ENCODE measurements at regions not wholly inside any gene's neighbourhood (a gene's known extent, or its start where the extent isn't known, plus 50 kb on each side); places are given as distances from the start of the nearest gene placed in this dataset.

- 0 out of 2 replicates have a peak, but pooled peaks cover 7% of the 10 kb centered on the region for H4K20me1 ChIP-seq (replicated peaks; ENCODE audit: control insufficient read depth, insufficient read depth, low read length)
- peaks cover 3 to 29% of the 10 kb centered on the region in 2 experiments for H3K27me3 ChIP-seq (ENCODE audit: control insufficient read depth in 2 of 2, insufficient read depth in 2 of 2, low read length in 2 of 2)
- no peak for DNase-seq (ENCODE audit: extremely low read depth in 1 of 4, low spot score in 3 of 4)
- no peaks in the 10 kb centered on the region for H3K9me1 ChIP-seq (ENCODE audit: control insufficient read depth, insufficient read depth, low read length)
- BruUV-seq (replicated peaks) = no TSS peak
- no peak overlapping the region for H3K27ac ChIP-seq (ENCODE audit: extremely low read depth, low read depth, low read length)
- peaks cover 0 to 4% of the 10 kb centered on the region in 2 experiments; a peak in 1 of 5 replicates for H3K4me1 ChIP-seq (replicated peaks in 1 of 2; ENCODE audit: control insufficient read depth in 2 of 2, insufficient read depth in 2 of 2, low read length in 2 of 2)
- no peaks in the 10 kb centered on the region for H3K9me3 ChIP-seq (replicated peaks; ENCODE audit: control insufficient read depth, insufficient read depth, low read depth, low read length)
- ATAC-seq = no peak
- WGBS (ENCODE audit: insufficient coverage, low coverage, missing lambda C conversion rate) = 0% methylated on average over 1 of the region's 1 CpG
- no peaks in the 10 kb centered on the region for H3K36me3 ChIP-seq (ENCODE audit: control insufficient read depth, insufficient read depth, low read length)
- intact Hi-C loops (cut with micrococcal nuclease) (no loop called here), in situ Hi-C loops (cut with MboI) (no loop called here)
- no peak overlapping the region for H3K9ac ChIP-seq (ENCODE audit: insufficient read depth in 1 of 2, low read depth in 2 of 2, low read length in 2 of 2)
- FAIRE-seq = no peak
- no peaks in the 10 kb centered on the region for H3K79me2 ChIP-seq (ENCODE audit: control insufficient read depth, insufficient read depth, low read length)
- H2AFZ ChIP-seq (ENCODE audit: low read depth, low read length) = no peak overlapping the region
- CTCF ChIA-PET (ENCODE audit: low intra/inter-chr PET ratio) = no interaction called here
- no peak overlapping the region for H3K4me3 ChIP-seq
- no peak overlapping the region for H3K4me2 ChIP-seq (ENCODE audit: insufficient read depth, low read length)
- POLR2A ChIA-PET = no interaction called here
- TF ChIP-seq EHMT2 (IDR thresholded peaks at IDR 0.05) = no peak
- no peak for TF ChIP-seq ZKSCAN1 (IDR thresholded peaks at IDR 0.05; ENCODE audit: low read depth, low read length)
- TF ChIP-seq TSC22D4 (tag; IDR thresholded peaks at IDR 0.05) = no peak
- TF ChIP-seq PPARD (CRISPR knock-in tag; IDR thresholded peaks at IDR 0.05) = no peak
- no peak for TF ChIP-seq E2F8 (IDR thresholded peaks at IDR 0.05; ENCODE audit: low read depth, partially characterized antibody)
- no peak for TF ChIP-seq MYBL2 (IDR thresholded peaks at IDR 0.05; ENCODE audit: low read depth)
- no peak for TF ChIP-seq MYBL2 (CRISPR knock-in tag; IDR thresholded peaks at IDR 0.05; ENCODE audit: borderline replicate concordance)
- TF ChIP-seq CTCFL (IDR thresholded peaks at IDR 0.05; ENCODE audit: borderline replicate concordance, insufficient read depth, low read depth, low read length, poor library complexity, severe bottlenecking) = no peak
- TF ChIP-seq, protein P1, sequence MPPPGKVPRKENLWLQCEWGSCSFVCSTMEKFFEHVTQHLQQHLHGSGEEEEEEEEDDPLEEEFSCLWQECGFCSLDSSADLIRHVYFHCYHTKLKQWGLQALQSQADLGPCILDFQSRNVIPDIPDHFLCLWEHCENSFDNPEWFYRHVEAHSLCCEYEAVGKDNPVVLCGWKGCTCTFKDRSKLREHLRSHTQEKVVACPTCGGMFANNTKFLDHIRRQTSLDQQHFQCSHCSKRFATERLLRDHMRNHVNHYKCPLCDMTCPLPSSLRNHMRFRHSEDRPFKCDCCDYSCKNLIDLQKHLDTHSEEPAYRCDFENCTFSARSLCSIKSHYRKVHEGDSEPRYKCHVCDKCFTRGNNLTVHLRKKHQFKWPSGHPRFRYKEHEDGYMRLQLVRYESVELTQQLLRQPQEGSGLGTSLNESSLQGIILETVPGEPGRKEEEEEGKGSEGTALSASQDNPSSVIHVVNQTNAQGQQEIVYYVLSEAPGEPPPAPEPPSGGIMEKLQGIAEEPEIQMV (tag; conservative IDR thresholded peaks at IDR 0.05; ENCODE audit: low read depth) = no peak
- no peak for TF ChIP-seq GTF2B (IDR thresholded peaks at IDR 0.05; ENCODE audit: extremely low read depth, insufficient read length)
- TF ChIP-seq, protein P2, sequence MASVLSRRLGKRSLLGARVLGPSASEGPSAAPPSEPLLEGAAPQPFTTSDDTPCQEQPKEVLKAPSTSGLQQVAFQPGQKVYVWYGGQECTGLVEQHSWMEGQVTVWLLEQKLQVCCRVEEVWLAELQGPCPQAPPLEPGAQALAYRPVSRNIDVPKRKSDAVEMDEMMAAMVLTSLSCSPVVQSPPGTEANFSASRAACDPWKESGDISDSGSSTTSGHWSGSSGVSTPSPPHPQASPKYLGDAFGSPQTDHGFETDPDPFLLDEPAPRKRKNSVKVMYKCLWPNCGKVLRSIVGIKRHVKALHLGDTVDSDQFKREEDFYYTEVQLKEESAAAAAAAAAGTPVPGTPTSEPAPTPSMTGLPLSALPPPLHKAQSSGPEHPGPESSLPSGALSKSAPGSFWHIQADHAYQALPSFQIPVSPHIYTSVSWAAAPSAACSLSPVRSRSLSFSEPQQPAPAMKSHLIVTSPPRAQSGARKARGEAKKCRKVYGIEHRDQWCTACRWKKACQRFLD (CRISPR knock-in tag; IDR thresholded peaks at IDR 0.05) = no peak
Observed at GRCh38 chr5:3302228-3302627, 293.4 kb upstream of the IRX1 start.
